Ovary (tissue), 7 donors: ENCODE measurements at regions not wholly inside any gene's neighbourhood (a gene's known extent, or its start where the extent isn't known, plus 50 kb on each side); places are given as distances from the start of the nearest gene placed in this dataset.

Source experiments
- DNase-seq, 5 donors: peaks; one replicate each; pipeline ENCODE4 v3.0.0-alpha.2; 2019 to 2020
- H3K27ac ChIP-seq, 2 donors: fragments of 200-600 bp; one replicate each; pipeline versions ENCODE4 v1.5.1 to v1.8.0; 2019 to 2022
- H3K27me3 ChIP-seq: fragments of 200-600 bp; one replicate; pipeline ENCODE4 v1.8.0; 2022
- H3K36me3 ChIP-seq: fragments of 200-600 bp; sonication (generic); one replicate; pipeline ENCODE4 v1.5.1; 2019
- H3K4me1 ChIP-seq: one replicate; pipeline ENCODE4 v1.8.1; 2013; ENCODE audit warnings: mild to moderate bottlenecking, moderate library complexity; ENCODE audit not compliant: insufficient read depth
- H3K4me3 ChIP-seq: fragments of 200-600 bp; sonication (generic); one replicate; pipeline ENCODE4 v1.5.1; 2017
- H3K9me3 ChIP-seq, 2 donors: fragments of 200-600 bp in 1 of 2; sonication (generic) in 1 of 2; one replicate each; pipeline versions ENCODE4 v1.5.1 to v1.8.1; 2013 to 2019; ENCODE audit warnings: mild to moderate bottlenecking in 1 of 2, moderate library complexity in 1 of 2
- CTCF ChIP-seq, 3 donors: fragments of 450-650 bp in 2 of 3; fragments of 200-600 bp in 1 of 3; IDR thresholded peaks; one replicate each; pipeline versions ENCODE4 v1.5.1 to v1.8.0; 2016 to 2022; ENCODE audit warnings: antibody characterized with exemption in 3 of 3, mild to moderate bottlenecking in 1 of 3
- EP300 ChIP-seq: sonication (generic); formaldehyde crosslinking; IDR thresholded peaks from one replicate; pipeline ENCODE4 v1.6.1; 2017; ENCODE audit warnings: antibody characterized with exemption
- POLR2A ChIP-seq: fragments of 450-650 bp; IDR thresholded peaks from one replicate; pipeline ENCODE4 v1.6.1; 2017; ENCODE audit warnings: antibody characterized with exemption, mild to moderate bottlenecking, moderate library complexity
- WGBS, 3 donors: extraction: QIAGEN DNeasy Blood & Tissue Kit in 1 of 3; methylation state at CpG; one replicate each; pipeline versions ENCODE4 v1.1.5 to v1.1.7; 2013 to 2017; 5-methylcytosine and 5-hydroxymethylcytosine counted together
- intact Hi-C, 4 donors: fragments of 100-400 bp; cut with DNase I; formaldehyde crosslinking; loops; one replicate each; pipeline versions ENCODE4 v1.11.0 to v1.15.1; 2022 to 2023
- donor health status: DM: no; HTN: no; CAD: no; lungs with moderate emphysema.
- donor health status: DM: no; HTN: no; CAD: no.
- donor health status: Bipolar disorder and iron deficiency.
- donor health status: DM: no; HTN: no; CAD: no.
- donor health status: DM: yes; HTN: yes; CAD: no.

GRCh38 chr3:99439892-99440291 is 198.5 kb upstream of the COL8A1 start:
- WGBS, 3 donors: 27 to 38% (median 32%) methylated on average over 1 of the region's 1 CpG
- Histone ChIP-seq H3K4me1 (no peaks in the 10 kb centered on the region), H3K9me3 (no peaks in the 10 kb centered on the region), H3K36me3 (no peaks in the 10 kb centered on the region), H3K27me3 (no peaks in the 10 kb centered on the region), H3K4me3 (no peak overlapping the region), H3K27ac (no peak overlapping the region)
- intact Hi-C loops: no loop called here
- no peak for DNase-seq
- no peak for TF ChIP-seq POLR2A
- TF ChIP-seq CTCF (IDR thresholded peaks at IDR 0.05): no peak
- no peak for TF ChIP-seq EP300

- no peak for DNase-seq
- Histone ChIP-seq H3K9me3 (no peaks in the 10 kb centered on the region), H3K27me3 (no peaks in the 10 kb centered on the region), H3K36me3 (no peaks in the 10 kb centered on the region), H3K4me1 (no peaks in the 10 kb centered on the region), H3K27ac (no peak overlapping the region), H3K4me3 (no peak overlapping the region)
- TF ChIP-seq POLR2A: no peak
- no peak for TF ChIP-seq EP300
- no peak for TF ChIP-seq CTCF (IDR thresholded peaks at IDR 0.05)
- intact Hi-C loops: no loop called here
Measured at GRCh38 chr3:99434190-99434589, 204.2 kb upstream of the COL8A1 start.

- intact Hi-C loops: no loop called here
- Histone ChIP-seq H3K36me3 (no peaks in the 10 kb centered on the region), H3K4me1 (no peaks in the 10 kb centered on the region), H3K27ac (no peak overlapping the region), H3K27me3 (no peaks in the 10 kb centered on the region), H3K4me3 (no peak overlapping the region), H3K9me3 (no peaks in the 10 kb centered on the region)
- no peak for DNase-seq
- WGBS, 3 donors: 59 to 65% (median 61%) methylated on average over 3 of the region's 3 CpGs
- TF ChIP-seq CTCF (IDR thresholded peaks at IDR 0.05) (no peak), EP300 (no peak), POLR2A (no peak)
Measured at GRCh38 chr3:99430348-99431134, 207.9 kb upstream of the COL8A1 start.

- no peaks in the 10 kb centered on the region for H3K4me1 ChIP-seq
Measured at GRCh38 chr3:99429502-99429901, 208.9 kb upstream of the COL8A1 start.

More at GRCh38 chr3:99429502-99429901, 208.9 kb upstream of the COL8A1 start:
- 74 to 86% (median 76%) methylated on average over 2 of the region's 2 CpGs for WGBS, 3 donors
- intact Hi-C loops: no loop called here
- no peaks in the 10 kb centered on the region for H3K36me3 ChIP-seq
- no peak overlapping the region for H3K27ac ChIP-seq
- DNase-seq: no peak
- TF ChIP-seq POLR2A: no peak
- TF ChIP-seq EP300: no peak
- no peak for TF ChIP-seq CTCF (IDR thresholded peaks at IDR 0.05)
- H3K27me3 ChIP-seq: no peaks in the 10 kb centered on the region
- H3K4me3 ChIP-seq: no peak overlapping the region
- no peaks in the 10 kb centered on the region for H3K9me3 ChIP-seq
